AG10803 (cell line): ENCODE measurements at regions not wholly inside any gene's neighbourhood (a gene's known extent, or its start where the extent isn't known, plus 50 kb on each side); places are given as distances from the start of the nearest gene placed in this dataset.

Experiments used
- DNase-seq: peaks from one replicate; pipeline ENCODE4 v3.0.0; 2010; ENCODE audit warnings: low read depth
- H3K4me3 ChIP-seq: 2 replicates; pipeline ENCODE4 v1.5.1; 2011; ENCODE audit warnings: mild to moderate bottlenecking, low read length, control low read depth
- TF ChIP-seq, protein P1 (sequence below): conservative IDR thresholded peaks from 2 replicates; pipeline ENCODE4 v1.5.1; 2011; ENCODE audit warnings: mild to moderate bottlenecking, low read length, control low read depth, inconsistent platforms

DNA sequence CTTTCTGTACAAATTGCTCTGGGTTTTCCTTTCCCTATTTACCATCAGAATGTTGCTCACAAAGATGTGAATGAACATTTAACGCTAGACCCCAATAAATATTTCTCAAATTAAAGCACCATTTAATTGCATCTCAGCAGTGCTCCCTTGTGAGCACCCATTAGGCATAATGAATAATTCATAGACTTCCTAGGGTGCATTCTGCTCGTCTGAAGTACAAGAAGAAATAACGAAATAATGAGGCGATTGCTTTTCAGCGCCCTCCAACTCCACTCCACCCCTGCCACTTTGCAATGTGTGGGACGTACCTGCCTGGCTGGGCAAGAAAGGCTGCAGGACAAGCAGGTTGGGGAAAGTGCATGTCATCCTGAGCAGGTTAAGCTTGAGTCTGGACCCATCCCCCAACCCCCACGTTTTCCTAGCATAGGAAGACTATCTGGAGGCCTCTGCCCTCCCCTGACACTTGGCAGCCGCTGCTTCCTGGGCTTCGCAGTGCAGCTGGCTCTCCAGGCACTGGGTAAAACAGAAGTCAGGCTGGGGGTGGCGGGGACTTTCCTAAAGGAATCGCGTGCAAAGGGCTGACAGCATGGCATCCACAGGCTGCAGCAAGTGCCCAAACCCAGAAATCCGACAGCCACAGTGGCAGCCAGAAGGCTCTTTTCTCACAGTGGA lies 253.7 kb downstream of the DUSP6 start:
- TF ChIP-seq, protein P1, sequence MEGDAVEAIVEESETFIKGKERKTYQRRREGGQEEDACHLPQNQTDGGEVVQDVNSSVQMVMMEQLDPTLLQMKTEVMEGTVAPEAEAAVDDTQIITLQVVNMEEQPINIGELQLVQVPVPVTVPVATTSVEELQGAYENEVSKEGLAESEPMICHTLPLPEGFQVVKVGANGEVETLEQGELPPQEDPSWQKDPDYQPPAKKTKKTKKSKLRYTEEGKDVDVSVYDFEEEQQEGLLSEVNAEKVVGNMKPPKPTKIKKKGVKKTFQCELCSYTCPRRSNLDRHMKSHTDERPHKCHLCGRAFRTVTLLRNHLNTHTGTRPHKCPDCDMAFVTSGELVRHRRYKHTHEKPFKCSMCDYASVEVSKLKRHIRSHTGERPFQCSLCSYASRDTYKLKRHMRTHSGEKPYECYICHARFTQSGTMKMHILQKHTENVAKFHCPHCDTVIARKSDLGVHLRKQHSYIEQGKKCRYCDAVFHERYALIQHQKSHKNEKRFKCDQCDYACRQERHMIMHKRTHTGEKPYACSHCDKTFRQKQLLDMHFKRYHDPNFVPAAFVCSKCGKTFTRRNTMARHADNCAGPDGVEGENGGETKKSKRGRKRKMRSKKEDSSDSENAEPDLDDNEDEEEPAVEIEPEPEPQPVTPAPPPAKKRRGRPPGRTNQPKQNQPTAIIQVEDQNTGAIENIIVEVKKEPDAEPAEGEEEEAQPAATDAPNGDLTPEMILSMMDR = no peak
- peak; percentile 12 for DNase-seq
- H3K4me3 ChIP-seq = no peak overlapping the region

GRCh38 chr12:89092297-89092696 lies 260.0 kb downstream of the DUSP6 start:
- H3K4me3 ChIP-seq = no peak overlapping the region
- TF ChIP-seq, protein P1 = no peak
- DNase-seq = no peak

DNA sequence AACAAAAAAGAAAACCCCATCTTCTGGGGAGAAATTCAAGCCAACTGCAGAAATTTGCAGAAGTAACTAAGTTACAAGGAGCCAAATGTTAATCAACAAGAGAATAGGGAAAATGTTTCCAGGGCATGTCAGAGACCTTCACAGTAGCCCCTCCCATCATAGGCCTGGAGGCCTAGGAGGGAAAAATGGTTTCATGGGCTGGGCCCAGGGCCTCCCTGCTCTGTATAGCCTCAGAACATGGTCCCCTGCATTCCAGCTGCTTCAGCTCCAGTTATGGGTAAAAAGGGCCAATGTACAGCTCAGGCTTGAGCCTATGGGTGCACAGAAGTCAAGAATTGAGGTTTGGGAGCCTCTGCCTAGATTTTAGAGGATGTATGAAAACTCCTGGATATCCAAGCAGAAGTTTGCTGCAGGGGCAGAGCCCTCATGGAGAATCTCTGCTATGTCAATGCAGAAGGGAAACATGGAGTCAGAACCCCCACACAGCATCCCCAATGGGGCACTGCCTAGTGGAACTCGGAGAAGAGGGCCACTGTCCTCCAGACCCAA lies 260.9 kb downstream of the DUSP6 start:
- DNase-seq = no peak
- no peak overlapping the region for H3K4me3 ChIP-seq
- TF ChIP-seq, protein P1 = no peak

GRCh38 chr12:89089264-89089663 lies 263.0 kb downstream of the DUSP6 start:
- no peak overlapping the region for H3K4me3 ChIP-seq
- TF ChIP-seq, protein P1 = no peak
- no peak for DNase-seq

GRCh38 chr12:89087876-89088275 lies 264.4 kb downstream of the DUSP6 start:
- H3K4me3 ChIP-seq = no peak overlapping the region
- TF ChIP-seq, protein P1 = no peak
- no peak for DNase-seq

DNA sequence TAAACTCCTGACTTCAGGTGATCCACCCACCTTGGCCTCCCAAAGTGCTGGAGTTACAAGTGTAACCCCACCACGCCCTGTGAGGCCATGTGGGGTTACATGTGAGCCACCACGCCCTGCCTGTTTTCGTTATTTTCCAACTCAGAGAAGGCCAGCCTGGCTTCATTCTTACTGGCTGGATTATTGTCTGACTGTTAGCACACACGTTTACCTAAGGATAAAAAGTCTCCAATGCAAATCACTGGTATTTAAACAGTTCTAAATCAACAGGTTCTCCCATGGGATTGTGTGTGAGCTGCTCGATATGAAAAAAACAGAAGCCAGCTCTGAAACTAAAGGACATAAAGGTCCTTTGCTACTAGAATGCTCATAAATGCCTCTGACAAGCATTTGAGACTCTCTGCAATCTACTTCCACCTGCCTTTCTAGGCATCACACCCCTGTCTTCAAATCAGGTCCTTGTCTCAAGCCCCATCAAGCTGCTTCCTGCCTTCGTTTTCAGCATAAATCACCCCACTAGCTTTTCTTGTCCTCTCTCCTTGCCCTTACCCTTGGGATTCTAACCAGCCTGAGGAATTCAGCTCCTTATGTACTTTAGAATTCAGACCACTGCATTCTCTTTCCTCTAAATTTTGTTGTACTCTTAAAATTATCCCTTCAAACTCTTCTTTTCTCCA lies 265.0 kb downstream of the DUSP6 start:
- no peak overlapping the region for H3K4me3 ChIP-seq
- no peak for DNase-seq
- TF ChIP-seq, protein P1 = no peak

GRCh38 chr12:89085421-89085820 lies 266.9 kb downstream of the DUSP6 start:
- no peak overlapping the region for H3K4me3 ChIP-seq
- no peak for DNase-seq

More at GRCh38 chr12:89085421-89085820, 266.9 kb downstream of the DUSP6 start:
- TF ChIP-seq, protein P1 = no peak
